HEK293 (cell line): ENCODE measurements at regions not wholly inside any gene's neighbourhood (a gene's known extent, or its start where the extent isn't known, plus 50 kb on each side); places are given as distances from the start of the nearest gene placed in this dataset.
"Not testable (repeated sequence)": the region's sequence is repeated elsewhere in the genome, so short reads cannot be mapped to it uniquely, and the experiment has no call there.

Experiments used
- CTCF ChIA-PET: fragments of 350-600 bp; formaldehyde crosslinking; extraction: SDS; loops from one replicate; lab custom pipeline; 2021; ENCODE audit warnings: antibody characterized with exemption; lab: Yijun Ruan, JAX
- POLR2A ChIA-PET: fragments of 300-600 bp; formaldehyde crosslinking; extraction: SDS; loops from one replicate; lab custom pipeline; 2020; ENCODE audit warnings: antibody characterized with exemption, inconsistent platforms; lab: Yijun Ruan, JAX
- H3K27ac ChIP-seq: fragments of 200-500 bp; sonication (Bioruptor generic); 2 replicates; pipeline ENCODE4 v1.5.1; 2014; ENCODE audit warnings: low read depth, low read length, control low read depth, inconsistent platforms; ENCODE audit errors: extremely low read depth
- H3K36me3 ChIP-seq, 2 experiments: fragments of 200-500 bp in 1 of 2; sonication (Bioruptor generic) in 1 of 2; 1 replicate in 1 of 2; 2 replicates in 1 of 2; pipeline ENCODE4 v1.5.1; 2014 to 2017; ENCODE audit warnings: inconsistent platforms in 2 of 2, low read length in 2 of 2; ENCODE audit not compliant: control insufficient read depth in 2 of 2, insufficient read depth in 1 of 2
- H3K4me1 ChIP-seq: fragments of 200-500 bp; sonication (Bioruptor generic); 2 replicates; pipeline ENCODE4 v1.5.1; 2014; ENCODE audit warnings: mild to moderate bottlenecking, low read length, inconsistent platforms; ENCODE audit not compliant: control insufficient read depth, insufficient read depth
- H3K4me3 ChIP-seq: 2 replicates; pipeline ENCODE4 v1.5.1; 2011; ENCODE audit warnings: low read depth, mild to moderate bottlenecking, control low read depth, low read length, moderate library complexity
- H3K9me3 ChIP-seq: fragments of 200-500 bp; sonication (Bioruptor generic); 2 replicates; pipeline ENCODE4 v1.5.1; 2014; ENCODE audit warnings: low read depth, low read length, inconsistent platforms; ENCODE audit not compliant: control insufficient read depth, insufficient read depth
- MEIS1 ChIP-seq: sonication (generic); formaldehyde crosslinking; IDR thresholded peaks from 2 replicates; pipeline ENCODE4 v1.8.1; 2022; ENCODE audit warnings: missing genetic modification reagents, mild to moderate bottlenecking, borderline replicate concordance
- MYNN ChIP-seq: fragments of 450-650 bp; formaldehyde crosslinking; IDR thresholded peaks from 2 replicates; pipeline ENCODE4 v1.5.1; 2016; ENCODE audit warnings: missing biosample characterization, missing genetic modification characterization, borderline replicate concordance
- PRDM1 ChIP-seq: fragments of 450-650 bp; formaldehyde crosslinking; IDR thresholded peaks from 2 replicates; pipeline ENCODE4; 2016; ENCODE audit warnings: missing biosample characterization, missing genetic modification characterization
- ZBTB1 ChIP-seq: fragments of 450-650 bp; formaldehyde crosslinking; IDR thresholded peaks from 2 replicates; pipeline ENCODE4 v1.5.1; 2016; ENCODE audit warnings: missing biosample characterization, missing genetic modification characterization
- ZBTB17 ChIP-seq: fragments of 450-650 bp; formaldehyde crosslinking; IDR thresholded peaks from 2 replicates; pipeline ENCODE4 v1.5.1; 2016; ENCODE audit warnings: missing biosample characterization, missing genetic modification characterization
- ZBTB49 ChIP-seq: fragments of 450-650 bp; formaldehyde crosslinking; IDR thresholded peaks from 2 replicates; pipeline ENCODE4 v1.5.1; 2016; ENCODE audit warnings: missing biosample characterization, missing genetic modification characterization, low read depth
- ZNF146 ChIP-seq: fragments of 450-650 bp; formaldehyde crosslinking; IDR thresholded peaks from 2 replicates; pipeline ENCODE4 v1.5.1; 2016; ENCODE audit warnings: missing biosample characterization, missing genetic modification characterization
- ZNF223 ChIP-seq: fragments of 450-650 bp; formaldehyde crosslinking; IDR thresholded peaks from 2 replicates; pipeline ENCODE4 v1.5.1; 2016; ENCODE audit warnings: missing biosample characterization, missing genetic modification characterization
- ZNF248 ChIP-seq: fragments of 450-650 bp; formaldehyde crosslinking; IDR thresholded peaks from 2 replicates; pipeline ENCODE4 v1.5.1; 2017; ENCODE audit warnings: missing biosample characterization, missing genetic modification characterization
- ZNF549 ChIP-seq: fragments of 450-650 bp; IDR thresholded peaks from 2 replicates; pipeline ENCODE4 v1.5.1; 2018; ENCODE audit warnings: missing biosample characterization, missing genetic modification characterization, mild to moderate bottlenecking, inconsistent platforms, moderate library complexity
- ZNF704 ChIP-seq: fragments of 450-650 bp; formaldehyde crosslinking; IDR thresholded peaks from 2 replicates; pipeline ENCODE4 v1.5.1; 2016; ENCODE audit warnings: missing biosample characterization, missing genetic modification characterization
- ZSCAN23 ChIP-seq: fragments of 450-650 bp; formaldehyde crosslinking; IDR thresholded peaks from 2 replicates; pipeline ENCODE4 v1.5.1; 2016; ENCODE audit warnings: missing biosample characterization, missing genetic modification characterization
- TF ChIP-seq, protein P1 (sequence below): fragments of 450-650 bp; formaldehyde crosslinking; IDR thresholded peaks from 2 replicates; pipeline ENCODE4; 2016; ENCODE audit warnings: missing biosample characterization, missing genetic modification characterization

DNA sequence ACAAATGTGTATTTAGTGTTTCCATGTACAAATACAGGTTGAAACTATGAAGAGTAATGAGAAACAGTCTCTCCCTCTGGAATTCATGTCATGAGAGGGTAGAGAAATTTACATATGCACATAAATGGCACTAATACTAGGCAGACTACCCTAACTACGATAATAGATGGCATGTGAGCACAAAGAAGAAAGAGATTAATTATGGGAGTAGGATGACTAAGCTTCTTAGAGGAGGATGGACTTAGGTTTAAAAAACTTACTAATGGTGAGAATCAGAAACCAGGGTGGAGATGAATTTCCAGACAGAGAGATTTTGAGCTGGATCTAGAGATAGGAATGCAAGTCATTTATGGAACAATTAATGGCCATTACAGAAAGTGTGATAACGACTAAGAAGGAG is 225.3 kb upstream of the HTR1E start:
- no peak for TF ChIP-seq ZBTB17
- no peak for TF ChIP-seq ZNF549 (tag by site-specific recombination)
- no peak for TF ChIP-seq MYNN (tag by site-specific recombination)
- TF ChIP-seq MEIS1 (CRISPR knock-in tag), result no peak
- POLR2A ChIA-PET, result no interaction called here
- CTCF ChIA-PET, result no interaction called here
- Histone ChIP-seq H3K36me3 (no peaks in the 10 kb centered on the region), H3K9me3 (no peaks in the 10 kb centered on the region), H3K4me1 (no peaks in the 10 kb centered on the region), H3K4me3 (no peak overlapping the region), H3K27ac (no peak overlapping the region)

DNA sequence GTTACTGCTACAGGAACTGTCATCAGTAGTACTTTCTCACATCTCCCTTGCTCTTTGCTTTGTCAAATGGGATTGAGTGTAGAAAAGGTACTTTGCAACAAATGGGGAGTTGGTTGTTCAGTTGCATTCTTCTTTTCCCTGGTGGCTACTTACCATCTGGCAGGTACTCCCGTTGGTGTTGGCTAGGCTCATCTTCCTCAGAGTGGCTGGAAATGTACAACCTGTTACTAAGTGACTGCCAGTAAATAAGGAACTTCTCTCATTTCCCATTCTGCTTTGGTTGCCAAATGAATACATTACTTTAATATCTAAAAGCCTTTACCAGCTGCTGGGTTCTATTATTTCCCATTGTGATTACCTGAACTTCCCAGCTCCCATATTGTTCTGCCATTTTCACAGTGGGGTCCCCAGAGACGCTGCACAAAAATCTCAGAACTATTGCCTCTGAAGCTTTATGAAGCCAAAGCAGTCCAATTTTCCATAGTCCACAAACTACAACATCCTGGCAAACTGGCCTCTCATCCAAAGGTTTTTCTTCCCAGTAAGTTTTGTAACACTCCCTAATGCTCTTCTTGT is 229.7 kb upstream of the HTR1E start:
- Histone ChIP-seq H3K4me3 (no peak overlapping the region), H3K4me1 (no peaks in the 10 kb centered on the region), H3K9me3 (no peaks in the 10 kb centered on the region), H3K27ac (no peak overlapping the region), H3K36me3 (no peaks in the 10 kb centered on the region)
- ChIA-PET CTCF (interaction anchor here (1.1 kb wide), 1 partner anchor 902 kb away, joined by 3 read pairs; no protein-coding TSS in a partner anchor), POLR2A (no interaction called here)
- TF ChIP-seq ZBTB1 (tag by site-specific recombination), result no peak

- TF ChIP-seq PRDM1 (tag by site-specific recombination) (no peak), ZNF223 (tag by site-specific recombination) (no peak), ZNF704 (no peak), ZSCAN23 (tag by site-specific recombination) (no peak), ZNF248 (tag by site-specific recombination) (no peak), ZBTB49 (tag by site-specific recombination) (no peak)
- TF ChIP-seq, protein P1, sequence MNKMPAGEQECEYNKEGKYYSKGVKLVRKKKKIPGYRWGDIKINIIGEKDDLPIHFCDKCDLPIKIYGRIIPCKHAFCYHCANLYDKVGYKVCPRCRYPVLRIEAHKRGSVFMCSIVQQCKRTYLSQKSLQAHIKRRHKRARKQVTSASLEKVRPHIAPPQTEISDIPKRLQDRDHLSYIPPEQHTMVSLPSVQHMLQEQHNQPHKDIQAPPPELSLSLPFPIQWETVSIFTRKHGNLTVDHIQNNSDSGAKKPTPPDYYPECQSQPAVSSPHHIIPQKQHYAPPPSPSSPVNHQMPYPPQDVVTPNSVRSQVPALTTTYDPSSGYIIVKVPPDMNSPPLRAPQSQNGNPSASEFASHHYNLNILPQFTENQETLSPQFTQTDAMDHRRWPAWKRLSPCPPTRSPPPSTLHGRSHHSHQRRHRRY (tag by site-specific recombination), result no peak
- POLR2A ChIA-PET, result no interaction called here
Observed at GRCh38 chr6:86706449-86706848, 230.9 kb upstream of the HTR1E start.

DNA sequence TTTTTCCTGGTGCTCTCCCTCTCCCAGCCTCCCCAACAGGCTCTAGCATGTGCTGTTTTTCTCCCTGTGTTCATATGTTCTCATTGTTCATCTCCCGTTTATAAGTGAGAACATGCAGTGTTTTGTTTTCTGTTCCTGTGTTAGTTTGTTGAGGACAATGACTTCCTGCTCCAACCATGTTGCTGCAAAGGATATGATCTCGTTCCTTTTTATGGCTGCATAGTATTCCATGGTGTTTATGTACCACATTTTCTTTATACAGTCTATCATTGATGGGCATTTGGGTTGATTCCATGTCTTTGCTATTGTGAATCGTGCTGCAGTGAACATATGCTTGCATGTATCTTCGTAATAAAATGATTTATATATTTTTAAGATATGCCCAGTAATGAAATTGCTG is 236.1 kb upstream of the HTR1E start:
- POLR2A ChIA-PET, H3K9me3 ChIP-seq, H3K4me3 ChIP-seq, H3K4me1 ChIP-seq, H3K27ac ChIP-seq, CTCF ChIA-PET, H3K36me3 ChIP-seq: not testable (repeated sequence)
- TF ChIP-seq ZNF146 (tag by site-specific recombination), result peak; percentile 52

More at GRCh38 chr6:86706449-86706848, 230.9 kb upstream of the HTR1E start:
- Histone ChIP-seq H3K9me3 (no peaks in the 10 kb centered on the region), H3K4me3 (no peak overlapping the region), H3K27ac (no peak overlapping the region), H3K36me3 (no peaks in the 10 kb centered on the region), H3K4me1 (no peaks in the 10 kb centered on the region)
- CTCF ChIA-PET, result interaction anchor here (0.6 kb wide), 1 partner anchor 676 kb away, joined by 4 read pairs; no protein-coding TSS in a partner anchor
